HFFc6 (cell line): ENCODE measurements at regions not wholly inside any gene's neighbourhood (a gene's known extent, or its start where the extent isn't known, plus 50 kb on each side); places are given as distances from the start of the nearest gene placed in this dataset.

Source experiments
- DNase-seq: peaks from one replicate; pipeline ENCODE4 v3.0.0-alpha.2; 2018
- H3K27ac Mint-ChIP-seq: 2 replicates; pipeline ENCODE4 v1.8.0; 2020; ENCODE audit warnings: mild to moderate bottlenecking, mixed read lengths
- H3K27me3 Mint-ChIP-seq: 2 replicates; pipeline ENCODE4 v1.8.0; 2021; ENCODE audit warnings: mild to moderate bottlenecking, moderate library complexity, mixed read lengths; ENCODE audit not compliant: insufficient read depth
- H3K36me3 Mint-ChIP-seq: 2 replicates; pipeline ENCODE4 v1.8.0; 2021; ENCODE audit warnings: low read depth, mixed read lengths
- H3K4me1 Mint-ChIP-seq: 2 replicates; pipeline ENCODE4 v1.8.0; 2020; ENCODE audit warnings: low read depth, mixed read lengths
- H3K4me3 Mint-ChIP-seq: 2 replicates; pipeline ENCODE4 v1.8.0; 2020; ENCODE audit warnings: mild to moderate bottlenecking, moderate library complexity, mixed read lengths
- H3K9me3 Mint-ChIP-seq: 2 replicates; pipeline ENCODE4 v1.8.0; 2020; ENCODE audit warnings: mild to moderate bottlenecking, mixed read lengths
- TF ChIP-seq, protein P1 (sequence below): fragments of 200-600 bp; sonication (generic); IDR thresholded peaks from 2 replicates; pipeline ENCODE4 v1.5.0; 2021; ENCODE audit warnings: antibody characterized with exemption, mild to moderate bottlenecking

DNA sequence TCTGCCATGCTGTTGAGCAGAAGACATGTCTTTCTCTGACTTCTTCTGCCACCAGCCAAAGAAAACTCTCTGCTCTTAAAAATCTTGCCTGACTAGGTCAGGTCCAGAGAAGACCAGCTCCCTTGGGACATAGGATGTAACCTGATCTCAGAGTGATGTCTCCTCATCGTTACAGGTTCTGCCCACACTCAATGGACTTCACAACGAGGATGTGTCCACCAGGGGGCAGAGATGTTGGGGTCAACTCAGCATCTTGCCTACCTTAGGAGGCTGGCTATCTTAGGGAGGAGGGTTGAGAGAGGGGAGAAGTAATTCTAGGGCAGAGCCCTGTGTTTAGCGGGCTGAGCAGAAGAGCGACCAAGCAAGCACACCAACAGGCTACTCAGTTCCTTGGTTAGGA is 207.6 kb upstream of the CDH4 start:
- Mint-ChIP-seq H3K9me3 (peaks cover 22% of the 10 kb centered on the region; the same call in 1 of the 2 replicates), H3K36me3 (no peaks in the 10 kb centered on the region; the same call in 1 of the 2 replicates), H3K27ac (no peak overlapping the region), H3K27me3 (peaks cover 1% of the 10 kb centered on the region; the same call in 1 of the 2 replicates), H3K4me1 (peaks cover 7% of the 10 kb centered on the region; the same call in 1 of the 2 replicates), H3K4me3 (no peak overlapping the region)
- TF ChIP-seq, protein P1, sequence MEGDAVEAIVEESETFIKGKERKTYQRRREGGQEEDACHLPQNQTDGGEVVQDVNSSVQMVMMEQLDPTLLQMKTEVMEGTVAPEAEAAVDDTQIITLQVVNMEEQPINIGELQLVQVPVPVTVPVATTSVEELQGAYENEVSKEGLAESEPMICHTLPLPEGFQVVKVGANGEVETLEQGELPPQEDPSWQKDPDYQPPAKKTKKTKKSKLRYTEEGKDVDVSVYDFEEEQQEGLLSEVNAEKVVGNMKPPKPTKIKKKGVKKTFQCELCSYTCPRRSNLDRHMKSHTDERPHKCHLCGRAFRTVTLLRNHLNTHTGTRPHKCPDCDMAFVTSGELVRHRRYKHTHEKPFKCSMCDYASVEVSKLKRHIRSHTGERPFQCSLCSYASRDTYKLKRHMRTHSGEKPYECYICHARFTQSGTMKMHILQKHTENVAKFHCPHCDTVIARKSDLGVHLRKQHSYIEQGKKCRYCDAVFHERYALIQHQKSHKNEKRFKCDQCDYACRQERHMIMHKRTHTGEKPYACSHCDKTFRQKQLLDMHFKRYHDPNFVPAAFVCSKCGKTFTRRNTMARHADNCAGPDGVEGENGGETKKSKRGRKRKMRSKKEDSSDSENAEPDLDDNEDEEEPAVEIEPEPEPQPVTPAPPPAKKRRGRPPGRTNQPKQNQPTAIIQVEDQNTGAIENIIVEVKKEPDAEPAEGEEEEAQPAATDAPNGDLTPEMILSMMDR: peak; percentile 47
- no peak for DNase-seq

DNA sequence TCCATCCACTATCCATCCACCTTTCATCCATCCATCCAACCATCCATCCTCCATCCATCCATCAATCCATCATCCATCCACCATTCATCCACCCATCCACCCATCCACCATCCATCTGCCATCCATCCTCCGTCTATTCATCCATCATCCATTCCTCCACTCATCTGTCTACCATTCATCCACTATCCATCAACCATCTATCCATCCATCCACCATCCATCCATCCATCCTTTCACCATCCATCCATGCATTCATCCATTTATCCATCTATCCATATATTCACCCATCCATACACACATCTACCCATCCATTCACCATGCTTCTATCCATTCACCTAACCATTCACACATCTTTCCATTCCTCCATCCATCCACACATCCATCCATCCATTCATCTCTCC is 207.0 kb upstream of the CDH4 start:
- no peak overlapping the region for H3K4me3 Mint-ChIP-seq
- no peak for DNase-seq
- TF ChIP-seq, protein P1: no peak
- peaks cover 1% of the 10 kb centered on the region; the same call in 1 of the 2 replicates for H3K27me3 Mint-ChIP-seq
- H3K36me3 Mint-ChIP-seq: no peaks in the 10 kb centered on the region; the same call in 1 of the 2 replicates
- peaks cover 22% of the 10 kb centered on the region; the same call in 1 of the 2 replicates for H3K9me3 Mint-ChIP-seq
- no peak overlapping the region for H3K27ac Mint-ChIP-seq
- H3K4me1 Mint-ChIP-seq: peaks cover 7% of the 10 kb centered on the region; the same call in 1 of the 2 replicates

DNA sequence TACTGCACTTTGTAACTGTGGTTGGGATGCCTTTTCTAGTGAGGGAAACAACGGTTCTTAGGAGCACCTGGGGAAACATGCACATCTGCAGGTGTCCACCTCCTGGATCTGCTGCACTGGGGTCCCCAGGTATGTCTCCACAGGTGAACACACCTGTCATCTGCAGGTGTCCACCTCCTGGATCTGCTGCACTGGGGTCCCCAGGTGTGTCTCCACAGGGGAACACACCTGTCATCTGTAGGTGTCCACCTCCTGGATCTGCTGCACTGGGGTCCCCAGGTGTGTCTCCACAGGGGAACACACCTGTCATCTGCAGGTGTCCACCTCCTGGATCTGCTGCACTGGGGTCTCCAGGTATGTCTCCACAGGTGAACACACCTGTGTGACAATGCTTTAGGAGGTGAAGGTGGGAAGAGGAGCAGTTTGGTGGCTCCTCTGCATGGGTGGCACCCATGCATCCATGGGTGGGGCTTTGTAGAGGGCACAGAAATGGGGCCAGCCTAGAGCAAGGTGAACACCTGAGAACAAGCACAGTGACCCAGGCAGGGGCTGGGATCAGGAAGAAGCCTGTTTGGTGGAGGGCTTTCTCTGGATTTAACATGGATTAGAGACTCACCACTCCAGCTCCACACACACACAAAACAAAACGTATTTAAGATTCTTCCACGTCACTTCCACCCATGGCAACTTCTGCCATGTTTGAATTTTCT is 206.0 kb upstream of the CDH4 start:
- no peak for DNase-seq
- Mint-ChIP-seq H3K4me1 (peaks cover 7% of the 10 kb centered on the region; the same call in 1 of the 2 replicates), H3K27me3 (peaks cover 1% of the 10 kb centered on the region; the same call in 1 of the 2 replicates), H3K4me3 (no peak overlapping the region), H3K9me3 (peaks cover 22% of the 10 kb centered on the region; the same call in 1 of the 2 replicates), H3K36me3 (no peaks in the 10 kb centered on the region; the same call in 1 of the 2 replicates), H3K27ac (no peak overlapping the region)
- TF ChIP-seq, protein P1: no peak

DNA sequence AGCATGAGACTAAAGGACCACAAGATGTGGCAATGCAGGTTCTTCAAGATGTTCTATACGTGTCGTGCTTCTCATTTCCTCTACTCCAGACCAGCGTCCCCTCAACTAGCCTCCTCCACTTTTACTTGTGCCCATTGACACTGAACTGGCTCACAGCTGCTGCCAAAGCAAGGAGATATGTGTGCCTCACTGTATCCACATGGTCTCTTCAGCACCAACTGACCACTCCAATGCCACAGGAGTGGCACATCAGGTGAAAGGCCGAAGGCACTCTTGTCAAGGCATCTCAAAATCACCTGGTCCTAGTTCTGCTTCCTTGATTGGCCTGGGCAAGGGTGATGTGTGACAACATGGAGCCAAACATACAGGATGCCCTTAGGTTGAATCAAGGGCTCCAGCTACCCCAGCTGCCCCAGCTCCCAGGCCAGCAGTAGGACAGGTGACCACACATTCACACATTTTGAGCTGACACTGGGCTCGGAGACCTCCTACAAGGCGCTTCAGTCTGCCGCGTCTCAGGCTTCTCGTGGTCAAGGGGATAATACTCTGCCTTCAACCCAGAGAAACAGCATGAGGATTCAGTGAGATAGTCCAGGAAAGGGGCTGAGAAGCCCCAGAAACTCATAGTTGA is 205.2 kb upstream of the CDH4 start:
- Mint-ChIP-seq H3K27ac (no peak overlapping the region), H3K4me3 (no peak overlapping the region), H3K36me3 (no peaks in the 10 kb centered on the region; the same call in 1 of the 2 replicates), H3K9me3 (peaks cover 20% of the 10 kb centered on the region; the same call in 1 of the 2 replicates), H3K4me1 (peaks cover 7% of the 10 kb centered on the region; the same call in 1 of the 2 replicates), H3K27me3 (peaks cover 1% of the 10 kb centered on the region; the same call in 1 of the 2 replicates)
- no peak for DNase-seq
- TF ChIP-seq, protein P1: no peak

DNA sequence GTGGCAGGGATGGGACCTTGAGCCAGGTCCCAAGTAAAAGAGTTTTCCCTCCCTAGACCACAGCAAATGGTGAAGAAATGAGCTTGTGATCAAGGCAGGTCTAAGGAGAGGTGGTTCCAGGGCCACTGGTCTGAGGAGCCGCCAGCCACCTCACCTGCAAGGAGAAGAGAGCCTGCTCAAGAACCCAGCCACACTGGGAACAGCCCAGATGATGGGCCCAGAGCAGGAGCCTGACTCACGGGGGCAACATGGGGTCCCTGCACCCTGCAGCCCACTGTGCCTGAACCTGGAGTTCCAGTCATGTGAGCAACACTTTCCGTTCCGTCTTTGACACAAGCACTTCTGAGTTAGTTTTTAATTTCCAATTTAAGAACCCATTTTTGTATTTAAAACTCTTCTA is 204.5 kb upstream of the CDH4 start:
- peaks cover 1% of the 10 kb centered on the region; the same call in 1 of the 2 replicates for H3K27me3 Mint-ChIP-seq
- H3K36me3 Mint-ChIP-seq: no peaks in the 10 kb centered on the region; the same call in 1 of the 2 replicates
- no peak for DNase-seq
- TF ChIP-seq, protein P1: no peak
- H3K27ac Mint-ChIP-seq: no peak overlapping the region
- H3K4me3 Mint-ChIP-seq: no peak overlapping the region
- peaks cover 23% of the 10 kb centered on the region; the same call in 1 of the 2 replicates for H3K9me3 Mint-ChIP-seq
- peaks cover 7% of the 10 kb centered on the region; the same call in 1 of the 2 replicates for H3K4me1 Mint-ChIP-seq
